ENCODE measurements at regions not wholly inside any gene's neighbourhood (a gene's known extent, or its start where the extent isn't known, plus 50 kb on each side); places are given as distances from the start of the nearest gene placed in this dataset.

DNA sequence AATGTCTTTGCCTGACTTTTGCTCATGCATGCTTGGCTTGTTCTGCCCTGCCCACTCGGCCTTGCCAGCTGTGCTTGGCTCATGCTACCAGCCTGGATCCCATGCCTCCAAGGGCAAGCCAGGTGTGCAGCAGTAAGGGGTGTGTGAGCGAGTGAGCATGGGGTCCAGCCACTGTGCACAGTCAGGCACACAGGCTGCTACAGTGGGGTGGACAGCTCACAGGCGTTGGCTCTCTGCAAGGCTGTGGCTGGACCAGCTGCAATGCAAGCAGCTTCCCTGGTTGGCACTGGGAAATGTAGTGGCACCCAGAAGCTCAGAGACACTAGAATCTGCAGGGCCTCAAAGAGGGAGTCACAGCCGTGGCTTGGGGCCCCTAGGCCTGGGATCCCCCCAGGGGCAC, 529.7 kb downstream of the DSC3 start:
- Histone ChIP-seq H3K4me1 (no peaks in the 10 kb centered on the region), H3K27me3 (ENCODE audit: low read depth) (no peaks in the 10 kb centered on the region), H3K4me3 (no peak overlapping the region), H3K27ac (no peak overlapping the region), H3K9me3 (no peaks in the 10 kb centered on the region), H3K36me3 (no peaks in the 10 kb centered on the region)
- intact Hi-C loops (cut with DNase I), result no loop called here
- TF ChIP-seq CTCF (IDR thresholded peaks at IDR 0.05), result no peak
- no peak for DNase-seq
- peak in 1 of 2 donors; percentile 32 for ATAC-seq

- H3K27me3 ChIP-seq (ENCODE audit: low read depth), result no peaks in the 10 kb centered on the region
- intact Hi-C loops (cut with DNase I), result no loop called here
- H3K4me1 ChIP-seq, result no peaks in the 10 kb centered on the region
- no peak for TF ChIP-seq CTCF (IDR thresholded peaks at IDR 0.05)
- H3K9me3 ChIP-seq, result no peaks in the 10 kb centered on the region
- H3K27ac ChIP-seq, result no peak overlapping the region
- no peaks in the 10 kb centered on the region for H3K36me3 ChIP-seq
- H3K4me3 ChIP-seq, result no peak overlapping the region
- no peak for DNase-seq
- no peak for ATAC-seq
Observed at GRCh38 chr18:30510882-30511281, 531.7 kb downstream of the DSC3 start.

GRCh38 chr18:30501594-30501993, 540.9 kb downstream of the DSC3 start:
- Histone ChIP-seq H3K4me1 (no peaks in the 10 kb centered on the region), H3K27ac (no peak overlapping the region), H3K9me3 (no peaks in the 10 kb centered on the region), H3K36me3 (no peaks in the 10 kb centered on the region), H3K27me3 (ENCODE audit: low read depth) (no peaks in the 10 kb centered on the region), H3K4me3 (no peak overlapping the region)
- intact Hi-C loops (cut with DNase I), result no loop called here
- DNase-seq, result no peak
- no peak for ATAC-seq
- TF ChIP-seq CTCF (IDR thresholded peaks at IDR 0.05), result no peak

GRCh38 chr18:30500240-30500945, 542.1 kb downstream of the DSC3 start:
- Histone ChIP-seq H3K4me3 (no peak overlapping the region), H3K36me3 (no peaks in the 10 kb centered on the region), H3K27me3 (ENCODE audit: low read depth) (no peaks in the 10 kb centered on the region), H3K9me3 (no peaks in the 10 kb centered on the region), H3K27ac (no peak overlapping the region), H3K4me1 (no peaks in the 10 kb centered on the region)
- intact Hi-C loops (cut with DNase I), result no loop called here
- no peak for TF ChIP-seq CTCF (IDR thresholded peaks at IDR 0.05)
- ATAC-seq (no peak), DNase-seq (no peak)

DNA sequence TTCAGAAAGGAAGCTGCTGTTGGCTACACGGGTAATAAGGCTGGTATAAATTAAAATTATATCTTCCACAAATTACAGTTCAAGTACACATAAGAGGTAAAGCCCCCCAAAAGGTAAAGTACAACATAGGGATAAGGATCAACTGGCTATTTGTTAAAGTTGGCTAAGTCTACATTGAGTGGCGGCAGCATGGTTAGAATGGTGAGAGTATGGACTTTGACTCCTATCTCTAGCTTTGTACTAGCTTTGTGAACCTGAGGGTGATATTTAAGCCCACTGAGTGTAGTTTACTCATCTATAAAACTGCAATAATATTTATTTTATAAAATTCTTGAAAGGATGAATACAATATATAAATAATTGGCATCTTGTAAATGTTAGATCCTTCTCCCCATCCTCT, 542.8 kb downstream of the DSC3 start:
- H3K4me3 ChIP-seq, result no peak overlapping the region
- intact Hi-C loops (cut with DNase I), result no loop called here
- no peaks in the 10 kb centered on the region for H3K9me3 ChIP-seq
- no peak overlapping the region for H3K27ac ChIP-seq
- ATAC-seq (no peak), DNase-seq (no peak)
- no peaks in the 10 kb centered on the region for H3K4me1 ChIP-seq
- no peaks in the 10 kb centered on the region for H3K36me3 ChIP-seq
- TF ChIP-seq CTCF (IDR thresholded peaks at IDR 0.05), result no peak
- no peaks in the 10 kb centered on the region for H3K27me3 ChIP-seq (ENCODE audit: low read depth)

All from lower lobe of right lung (tissue), 2 donors.